ENCODE measurements at regions not wholly inside any gene's neighbourhood (a gene's known extent, or its start where the extent isn't known, plus 50 kb on each side); places are given as distances from the start of the nearest gene placed in this dataset.

DNA sequence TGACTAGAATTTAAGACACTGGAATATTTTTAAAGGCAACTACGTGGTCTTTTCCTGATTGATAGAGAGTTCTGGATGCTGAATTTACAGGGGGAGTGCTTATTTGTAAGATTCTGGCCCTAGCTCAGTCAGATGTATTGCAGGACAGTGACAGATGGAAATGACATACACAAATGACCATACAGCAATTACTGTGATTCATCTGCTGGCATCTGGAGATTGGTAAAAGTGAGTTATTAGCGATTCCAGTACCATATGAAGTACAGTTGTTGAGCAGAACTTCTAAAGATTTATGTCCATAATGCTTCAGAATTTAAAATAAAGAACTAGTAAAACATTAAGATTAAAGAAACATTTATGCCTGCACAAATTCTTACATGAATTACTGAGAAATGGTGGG, 243.2 kb downstream of the CRPPA start:
- Histone ChIP-seq H3K9ac (ENCODE audit: low read length) (no peak overlapping the region), H3F3A (ENCODE audit: insufficient read depth, low read length) (no peaks in the 10 kb centered on the region), H3K27ac (ENCODE audit: low read length) (no peak overlapping the region), H2AFZ (ENCODE audit: low read length) (no peak overlapping the region), H4K20me1 (ENCODE audit: insufficient read depth, low read length) (no peaks in the 10 kb centered on the region), H3K9me2 (replicated peaks; ENCODE audit: insufficient read depth, low read length) (no peaks in the 10 kb centered on the region), H3K79me2 (ENCODE audit: low read length) (no peaks in the 10 kb centered on the region), H3K9me3 (replicated peaks; ENCODE audit: insufficient read depth, low read length) (no peaks in the 10 kb centered on the region), H3K27me3 (replicated peaks; ENCODE audit: insufficient read depth, low read length) (no peaks in the 10 kb centered on the region), H3K36me3 (replicated peaks; ENCODE audit: insufficient read depth, low read length) (no peaks in the 10 kb centered on the region), H3K4me2 (ENCODE audit: low read depth, low read length) (no peak overlapping the region), H3K4me3 (ENCODE audit: low read length) (no peak overlapping the region), H3K4me1 (ENCODE audit: low read length) (no peaks in the 10 kb centered on the region)
- DNase-seq = no peak
- no peak for TF ChIP-seq EZH2 (optimal IDR thresholded peaks at IDR 0.05; ENCODE audit: low read depth, low read length)
- TF ChIP-seq EZH2phosphoT487 (IDR thresholded peaks at IDR 0.05; ENCODE audit: low read length) = no peak
- TF ChIP-seq, protein P1, sequence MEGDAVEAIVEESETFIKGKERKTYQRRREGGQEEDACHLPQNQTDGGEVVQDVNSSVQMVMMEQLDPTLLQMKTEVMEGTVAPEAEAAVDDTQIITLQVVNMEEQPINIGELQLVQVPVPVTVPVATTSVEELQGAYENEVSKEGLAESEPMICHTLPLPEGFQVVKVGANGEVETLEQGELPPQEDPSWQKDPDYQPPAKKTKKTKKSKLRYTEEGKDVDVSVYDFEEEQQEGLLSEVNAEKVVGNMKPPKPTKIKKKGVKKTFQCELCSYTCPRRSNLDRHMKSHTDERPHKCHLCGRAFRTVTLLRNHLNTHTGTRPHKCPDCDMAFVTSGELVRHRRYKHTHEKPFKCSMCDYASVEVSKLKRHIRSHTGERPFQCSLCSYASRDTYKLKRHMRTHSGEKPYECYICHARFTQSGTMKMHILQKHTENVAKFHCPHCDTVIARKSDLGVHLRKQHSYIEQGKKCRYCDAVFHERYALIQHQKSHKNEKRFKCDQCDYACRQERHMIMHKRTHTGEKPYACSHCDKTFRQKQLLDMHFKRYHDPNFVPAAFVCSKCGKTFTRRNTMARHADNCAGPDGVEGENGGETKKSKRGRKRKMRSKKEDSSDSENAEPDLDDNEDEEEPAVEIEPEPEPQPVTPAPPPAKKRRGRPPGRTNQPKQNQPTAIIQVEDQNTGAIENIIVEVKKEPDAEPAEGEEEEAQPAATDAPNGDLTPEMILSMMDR (IDR thresholded peaks at IDR 0.05; ENCODE audit: low read length) = no peak

DNA sequence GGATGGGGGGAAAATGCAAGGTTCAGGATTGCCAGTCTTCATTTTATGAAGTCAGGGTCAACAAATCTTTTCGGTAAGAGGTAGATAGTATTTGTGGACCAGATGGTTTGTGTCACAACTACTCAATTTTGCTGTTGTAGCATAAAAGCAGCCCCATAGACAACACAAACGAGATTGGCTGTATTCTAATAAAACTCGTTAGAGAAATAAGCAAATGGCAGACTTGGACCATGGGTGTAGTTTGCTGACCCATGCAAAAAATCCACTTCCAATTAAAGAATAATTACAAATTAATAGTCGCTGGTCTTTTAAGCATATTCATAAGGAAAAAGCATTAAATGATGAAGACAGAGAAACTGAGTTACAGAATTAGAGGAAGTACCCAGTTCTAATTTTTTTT, 247.1 kb downstream of the CRPPA start:
- Histone ChIP-seq H3K4me2 (ENCODE audit: low read depth, low read length) (no peak overlapping the region), H3K27ac (ENCODE audit: low read length) (no peak overlapping the region), H3K27me3 (replicated peaks; ENCODE audit: insufficient read depth, low read length) (no peaks in the 10 kb centered on the region), H3K9me3 (replicated peaks; ENCODE audit: insufficient read depth, low read length) (no peaks in the 10 kb centered on the region), H3K4me3 (ENCODE audit: low read length) (no peak overlapping the region), H3K9ac (ENCODE audit: low read length) (no peak overlapping the region), H2AFZ (ENCODE audit: low read length) (no peak overlapping the region), H3K4me1 (ENCODE audit: low read length) (no peaks in the 10 kb centered on the region), H3K36me3 (replicated peaks; ENCODE audit: insufficient read depth, low read length) (no peaks in the 10 kb centered on the region), H3K9me2 (replicated peaks; ENCODE audit: insufficient read depth, low read length) (no peaks in the 10 kb centered on the region), H3F3A (ENCODE audit: insufficient read depth, low read length) (no peaks in the 10 kb centered on the region), H3K79me2 (ENCODE audit: low read length) (no peaks in the 10 kb centered on the region), H4K20me1 (ENCODE audit: insufficient read depth, low read length) (no peaks in the 10 kb centered on the region)
- no peak for DNase-seq
- TF ChIP-seq EZH2phosphoT487 (IDR thresholded peaks at IDR 0.05; ENCODE audit: low read length) (no peak), EZH2 (optimal IDR thresholded peaks at IDR 0.05; ENCODE audit: low read depth, low read length) (no peak)
- TF ChIP-seq, protein P1 (IDR thresholded peaks at IDR 0.05; ENCODE audit: low read length) = no peak

DNA sequence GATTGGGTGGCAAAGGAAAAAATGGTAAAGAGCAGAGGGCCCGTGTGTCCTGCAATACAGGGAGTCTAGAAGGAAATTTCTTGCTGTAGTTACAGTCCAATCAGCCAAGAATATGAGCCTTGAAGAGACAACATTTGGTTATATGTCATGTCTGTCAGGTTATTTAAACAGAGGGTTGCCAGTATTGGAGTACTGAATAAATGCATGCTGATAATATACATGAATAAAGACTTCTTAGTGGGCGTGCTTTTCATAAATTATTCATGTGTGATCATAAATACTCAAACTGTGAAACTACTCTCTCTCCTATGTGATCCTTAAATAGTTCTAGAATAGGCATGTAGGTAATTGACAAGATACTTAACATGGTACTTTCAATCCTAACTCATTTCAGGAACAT, 249.0 kb downstream of the CRPPA start:
- Histone ChIP-seq H3K4me1 (ENCODE audit: low read length) (no peaks in the 10 kb centered on the region), H3K4me2 (ENCODE audit: low read depth, low read length) (no peak overlapping the region), H3K4me3 (ENCODE audit: low read length) (no peak overlapping the region), H3K9ac (ENCODE audit: low read length) (no peak overlapping the region), H3K9me2 (replicated peaks; ENCODE audit: insufficient read depth, low read length) (no peaks in the 10 kb centered on the region), H3K79me2 (ENCODE audit: low read length) (no peaks in the 10 kb centered on the region), H3F3A (ENCODE audit: insufficient read depth, low read length) (no peaks in the 10 kb centered on the region), H4K20me1 (ENCODE audit: insufficient read depth, low read length) (no peaks in the 10 kb centered on the region), H3K9me3 (replicated peaks; ENCODE audit: insufficient read depth, low read length) (no peaks in the 10 kb centered on the region), H3K27me3 (replicated peaks; ENCODE audit: insufficient read depth, low read length) (no peaks in the 10 kb centered on the region), H2AFZ (ENCODE audit: low read length) (no peak overlapping the region), H3K27ac (ENCODE audit: low read length) (no peak overlapping the region), H3K36me3 (replicated peaks; ENCODE audit: insufficient read depth, low read length) (no peaks in the 10 kb centered on the region)
- no peak for DNase-seq
- no peak for TF ChIP-seq EZH2phosphoT487 (IDR thresholded peaks at IDR 0.05; ENCODE audit: low read length)
- TF ChIP-seq EZH2 (optimal IDR thresholded peaks at IDR 0.05; ENCODE audit: low read depth, low read length) = no peak
- TF ChIP-seq, protein P1 (IDR thresholded peaks at IDR 0.05; ENCODE audit: low read length) = no peak

All from MM.1S (cell line).